Kidney (tissue), 13 donors: ENCODE measurements at regions not wholly inside any gene's neighbourhood (a gene's known extent, or its start where the extent isn't known, plus 50 kb on each side); places are given as distances from the start of the nearest gene placed in this dataset.

ENCODE experiments used
- DNase-seq, 5 donors: peaks; one replicate each; pipeline ENCODE4 v3.0.0-alpha.2; 2013 to 2020
- FAIRE-seq: peaks from 2 replicates; lab custom pipeline; 2012; peaks lifted over from hg19 to GRCh38; lab: Jason Lieb, UNC
- H3K27ac ChIP-seq, 2 donors: one replicate each; pipeline ENCODE4 v1.7.0; 2013; ENCODE audit warnings: low read depth in 2 of 2, low read length in 2 of 2, inconsistent platforms in 1 of 2
- H3K27me3 ChIP-seq: one replicate; pipeline ENCODE4 v1.7.1; 2013; ENCODE audit warnings: low read length, inconsistent platforms; ENCODE audit not compliant: control insufficient read depth, insufficient read depth
- H3K36me3 ChIP-seq, 3 donors: one replicate each; pipeline versions ENCODE4 v1.7.0 to v1.7.1; 2013; ENCODE audit warnings: low read length in 3 of 3, control low read depth in 1 of 3, inconsistent platforms in 1 of 3; ENCODE audit not compliant: insufficient read depth in 3 of 3, control insufficient read depth in 2 of 3
- H3K4me1 ChIP-seq, 3 donors: one replicate each; pipeline versions ENCODE4 v1.7.0 to v1.7.1; 2013; ENCODE audit warnings: low read length in 3 of 3, inconsistent platforms in 1 of 3, low read depth in 1 of 3; ENCODE audit not compliant: control insufficient read depth in 2 of 3, insufficient read depth in 2 of 3
- H3K4me3 ChIP-seq, 3 donors: one replicate each; pipeline versions ENCODE4 v1.7.0 to v1.8.1; 2013; ENCODE audit warnings: low read length in 3 of 3, control low read depth in 1 of 3, inconsistent platforms in 1 of 3
- H3K9ac ChIP-seq, 3 donors: one replicate each; pipeline versions ENCODE4 v1.7.0 to v1.7.1; 2013; ENCODE audit warnings: low read length in 3 of 3, control low read depth in 1 of 3, inconsistent platforms in 1 of 3
- H3K9me3 ChIP-seq, 3 donors: one replicate each; pipeline versions ENCODE4 v1.7.0 to v1.7.1; 2013; ENCODE audit warnings: low read length in 3 of 3, control low read depth in 1 of 3, inconsistent platforms in 1 of 3; ENCODE audit not compliant: control insufficient read depth in 2 of 3, insufficient read depth in 1 of 3
- intact Hi-C: fragments of 100-400 bp; cut with DNase I; formaldehyde crosslinking; loops from one replicate; pipeline ENCODE4 v1.11.1; 2022
- TF ChIP-seq, protein P1 (sequence below): IDR thresholded peaks from 3 replicates; pipeline ENCODE4 v1.5.1; 2012; ENCODE audit warnings: mild to moderate bottlenecking, moderate library complexity, borderline replicate concordance; ENCODE audit not compliant: insufficient read depth; ENCODE audit errors: extremely low read depth
- donor health status: control.
- donor health status: control.
- donor health status: control.
- donor health status: control.
- donor health status: control.
- donor health status: DM: yes; HTN: yes; CAD: no.
- donor health status: Normal renal cell carcinoma (clear cell type).

DNA sequence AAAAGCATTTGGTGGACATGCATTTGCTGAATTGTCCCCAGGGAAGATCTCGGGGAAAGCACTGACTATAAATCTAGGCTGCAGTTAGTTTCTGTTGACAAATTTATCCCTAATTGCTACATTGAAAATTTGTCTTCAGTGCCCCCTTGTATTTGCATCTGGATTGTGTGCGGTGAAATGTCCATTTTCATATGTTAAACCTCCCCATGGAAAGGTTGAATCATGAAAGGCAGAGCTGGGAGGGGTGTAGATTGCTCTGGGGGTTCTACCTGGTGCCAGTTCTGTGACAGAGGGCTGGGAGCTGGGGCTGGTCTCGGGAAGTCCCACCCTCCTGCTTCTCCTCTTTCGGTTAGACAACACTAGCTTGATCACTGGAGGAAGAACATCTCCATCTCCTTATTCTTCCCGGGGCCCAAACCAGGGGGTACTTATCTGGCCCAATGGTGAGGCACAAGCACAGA lies 101.9 kb downstream of the GADD45G start:
- Histone ChIP-seq H3K36me3 (no peaks in the 10 kb centered on the region), H3K4me1 (peaks cover 0 to 4% (median 0%) of the 10 kb centered on the region in 3 donors), H3K27ac (no peak overlapping the region), H3K9me3 (no peaks in the 10 kb centered on the region), H3K27me3 (no peaks in the 10 kb centered on the region), H3K4me3 (no peak overlapping the region), H3K9ac (no peak overlapping the region)
- intact Hi-C loops: no loop called here
- FAIRE-seq (no peak), DNase-seq (peak in 1 of 5 donors; percentile 23)
- TF ChIP-seq, protein P1, sequence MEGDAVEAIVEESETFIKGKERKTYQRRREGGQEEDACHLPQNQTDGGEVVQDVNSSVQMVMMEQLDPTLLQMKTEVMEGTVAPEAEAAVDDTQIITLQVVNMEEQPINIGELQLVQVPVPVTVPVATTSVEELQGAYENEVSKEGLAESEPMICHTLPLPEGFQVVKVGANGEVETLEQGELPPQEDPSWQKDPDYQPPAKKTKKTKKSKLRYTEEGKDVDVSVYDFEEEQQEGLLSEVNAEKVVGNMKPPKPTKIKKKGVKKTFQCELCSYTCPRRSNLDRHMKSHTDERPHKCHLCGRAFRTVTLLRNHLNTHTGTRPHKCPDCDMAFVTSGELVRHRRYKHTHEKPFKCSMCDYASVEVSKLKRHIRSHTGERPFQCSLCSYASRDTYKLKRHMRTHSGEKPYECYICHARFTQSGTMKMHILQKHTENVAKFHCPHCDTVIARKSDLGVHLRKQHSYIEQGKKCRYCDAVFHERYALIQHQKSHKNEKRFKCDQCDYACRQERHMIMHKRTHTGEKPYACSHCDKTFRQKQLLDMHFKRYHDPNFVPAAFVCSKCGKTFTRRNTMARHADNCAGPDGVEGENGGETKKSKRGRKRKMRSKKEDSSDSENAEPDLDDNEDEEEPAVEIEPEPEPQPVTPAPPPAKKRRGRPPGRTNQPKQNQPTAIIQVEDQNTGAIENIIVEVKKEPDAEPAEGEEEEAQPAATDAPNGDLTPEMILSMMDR: no peak

DNA sequence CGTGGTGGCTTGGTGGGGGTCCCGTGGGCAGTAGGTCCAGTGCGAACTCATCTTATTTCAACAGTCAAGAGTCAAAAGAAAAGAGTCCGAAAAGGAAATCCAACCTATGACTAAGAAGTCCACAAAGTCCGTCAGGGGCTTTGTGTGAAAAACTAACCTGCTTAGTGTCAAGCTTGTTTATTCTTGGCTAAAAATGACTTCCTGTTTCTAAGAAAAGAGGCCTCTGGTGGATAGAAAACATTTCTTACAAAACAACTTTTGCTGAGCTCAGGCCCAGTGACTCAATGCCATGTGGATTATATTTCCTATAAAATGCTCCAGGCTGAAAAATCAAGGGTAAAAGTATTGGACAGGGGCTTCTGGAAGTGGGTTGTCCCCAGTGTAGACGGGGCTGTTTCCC lies 105.9 kb downstream of the GADD45G start:
- Histone ChIP-seq H3K36me3 (no peaks in the 10 kb centered on the region), H3K4me1 (peaks cover 0 to 4% (median 0%) of the 10 kb centered on the region in 3 donors), H3K27me3 (no peaks in the 10 kb centered on the region), H3K9ac (no peak overlapping the region), H3K27ac (no peak overlapping the region), H3K4me3 (no peak overlapping the region), H3K9me3 (no peaks in the 10 kb centered on the region)
- DNase-seq (peak in 1 of 5 donors; percentile 63), FAIRE-seq (no peak)
- intact Hi-C loops: no loop called here
- TF ChIP-seq, protein P1: no peak

DNA sequence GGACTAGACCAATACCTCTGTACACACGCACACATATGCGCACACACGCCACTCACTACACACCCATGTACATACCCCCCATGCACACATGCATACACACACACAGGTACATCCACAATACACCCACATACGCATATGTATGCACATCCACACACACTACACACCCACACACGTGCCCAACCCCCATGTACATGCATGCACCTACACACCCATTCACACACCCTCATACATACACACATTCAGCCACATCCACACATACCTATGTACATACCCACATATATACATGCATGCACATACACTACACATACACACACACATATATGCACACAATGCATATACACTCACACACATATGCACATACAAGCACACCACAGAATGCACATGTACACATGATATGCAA lies 107.1 kb downstream of the GADD45G start:
- Histone ChIP-seq H3K4me1 (peaks cover 0 to 4% (median 0%) of the 10 kb centered on the region in 3 donors), H3K9ac (no peak overlapping the region), H3K27me3 (no peaks in the 10 kb centered on the region), H3K4me3 (no peak overlapping the region), H3K36me3 (no peaks in the 10 kb centered on the region), H3K9me3 (no peaks in the 10 kb centered on the region), H3K27ac (no peak overlapping the region)
- FAIRE-seq: no peak
- TF ChIP-seq, protein P1: no peak
- intact Hi-C loops: no loop called here
- DNase-seq: no peak

DNA sequence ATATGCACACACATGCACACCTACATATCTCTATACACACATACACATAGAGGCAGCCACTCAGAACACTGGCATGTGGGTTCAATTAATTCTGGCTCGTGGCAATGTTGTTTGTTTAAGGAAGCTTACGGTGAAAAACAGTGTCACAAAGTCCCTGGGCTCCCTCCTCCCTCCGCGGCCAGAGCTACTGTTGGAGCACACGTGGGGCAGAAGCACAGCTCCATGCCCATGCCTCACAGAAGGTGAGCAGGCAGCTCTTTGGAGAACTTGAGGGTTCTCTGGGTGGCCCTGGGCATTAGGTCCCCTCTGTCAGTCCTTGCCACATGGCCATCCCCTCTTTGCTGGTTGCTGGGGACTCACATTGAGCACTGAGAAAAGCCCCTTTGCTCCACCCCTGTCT lies 107.5 kb downstream of the GADD45G start:
- no peaks in the 10 kb centered on the region for H3K36me3 ChIP-seq
- H3K4me1 ChIP-seq: peaks cover 0 to 4% (median 0%) of the 10 kb centered on the region in 3 donors
- FAIRE-seq (no peak), DNase-seq (no peak)
- H3K27me3 ChIP-seq: no peaks in the 10 kb centered on the region
- no peaks in the 10 kb centered on the region for H3K9me3 ChIP-seq
- TF ChIP-seq, protein P1: no peak
- intact Hi-C loops: no loop called here
- H3K4me3 ChIP-seq: no peak overlapping the region
- H3K9ac ChIP-seq: no peak overlapping the region
- H3K27ac ChIP-seq: no peak overlapping the region
